WTC11 (cell line): ENCODE measurements at regions not wholly inside any gene's neighbourhood (a gene's known extent, or its start where the extent isn't known, plus 50 kb on each side); places are given as distances from the start of the nearest gene placed in this dataset.
"Not testable (repeated sequence)": the region's sequence is repeated elsewhere in the genome, so short reads cannot be mapped to it uniquely, and the experiment has no call there.

Source experiments
- ATAC-seq: fragments of 200-7000 bp; cut with Tn5 transposase; 2 replicates; pipeline ENCODE4 v1.10.0; 2021; ENCODE audit warnings: mild to moderate bottlenecking, moderate library complexity
- CTCF ChIA-PET: fragments of 300-600 bp; sonication (Branson Sonifier 250); formaldehyde crosslinking; loops from one replicate; lab custom pipeline; 2021; ENCODE audit warnings: antibody characterized with exemption; lab: Charles Lee
- POLR2A ChIA-PET: fragments of 350-600 bp; sonication (Branson Sonifier 250); formaldehyde crosslinking; loops from one replicate; lab custom pipeline; 2021; ENCODE audit warnings: antibody characterized with exemption; lab: Charles Lee
- DNase-seq: peaks from one replicate; pipeline ENCODE4 v3.0.0; 2021; ENCODE audit warnings: low spot score
- H3K27ac Mint-ChIP-seq: 2 replicates; pipeline ENCODE4 v1.8.0; 2021; ENCODE audit warnings: mixed read lengths
- H3K27me3 Mint-ChIP-seq: 2 replicates; pipeline ENCODE4 v1.8.0; 2021; ENCODE audit warnings: low read depth, mild to moderate bottlenecking, moderate library complexity, mixed read lengths
- H3K36me3 Mint-ChIP-seq: 2 replicates; pipeline ENCODE4 v1.8.0; 2021; ENCODE audit warnings: mixed read lengths
- H3K4me1 Mint-ChIP-seq: 2 replicates; pipeline ENCODE4 v1.8.0; 2022; ENCODE audit warnings: mixed read lengths
- H3K4me3 Mint-ChIP-seq: 2 replicates; pipeline ENCODE4 v1.8.0; 2021; ENCODE audit warnings: mild to moderate bottlenecking, moderate library complexity, mixed read lengths
- H3K9me3 Mint-ChIP-seq: 2 replicates; pipeline ENCODE4 v1.8.0; 2021; ENCODE audit warnings: mixed read lengths
- ARID4B ChIP-seq: sonication (generic); formaldehyde crosslinking; IDR thresholded peaks from 2 replicates; pipeline ENCODE4 v1.8.0; 2023; ENCODE audit warnings: missing genetic modification reagents, mild to moderate bottlenecking, borderline replicate concordance
- CBFB ChIP-seq: sonication (generic); formaldehyde crosslinking; IDR thresholded peaks from 2 replicates; pipeline ENCODE4 v1.8.1; 2022; ENCODE audit warnings: mild to moderate bottlenecking, low read depth, missing genetic modification reagents
- E2F4 ChIP-seq: sonication (generic); formaldehyde crosslinking; IDR thresholded peaks from 2 replicates; pipeline ENCODE4 v1.8.1; 2022; ENCODE audit warnings: low read depth, mild to moderate bottlenecking, moderate library complexity, missing genetic modification reagents, borderline replicate concordance
- ESRRA ChIP-seq: sonication (generic); formaldehyde crosslinking; IDR thresholded peaks from 2 replicates; pipeline ENCODE4 v1.8.1; 2022; ENCODE audit warnings: mild to moderate bottlenecking, missing genetic modification reagents, borderline replicate concordance
- FOXP4 ChIP-seq: sonication (generic); formaldehyde crosslinking; IDR thresholded peaks from 2 replicates; pipeline ENCODE4 v1.8.0; 2022; ENCODE audit warnings: mild to moderate bottlenecking, missing genetic modification reagents
- KAT7 ChIP-seq: sonication (generic); formaldehyde crosslinking; IDR thresholded peaks from 2 replicates; pipeline ENCODE4 v1.8.1; 2023; ENCODE audit warnings: missing genetic modification reagents, mild to moderate bottlenecking, borderline replicate concordance
- MXD4 ChIP-seq: fragments of 250-450 bp; sonication (Bioruptor Pico); IDR thresholded peaks from 2 replicates; pipeline ENCODE4 v1.8.0; 2021; ENCODE audit warnings: mild to moderate bottlenecking, moderate library complexity, borderline replicate concordance
- USF1 ChIP-seq: sonication (generic); formaldehyde crosslinking; IDR thresholded peaks from 2 replicates; pipeline ENCODE4 v1.8.0; 2022; ENCODE audit warnings: mild to moderate bottlenecking, missing genetic modification reagents
- ZNF219 ChIP-seq: sonication (generic); formaldehyde crosslinking; IDR thresholded peaks from 2 replicates; pipeline ENCODE4 v1.8.0; 2023; ENCODE audit warnings: missing genetic modification reagents, mild to moderate bottlenecking, borderline replicate concordance
- ZNF232 ChIP-seq: sonication (generic); formaldehyde crosslinking; IDR thresholded peaks from 2 replicates; pipeline ENCODE4 v1.8.0; 2022; ENCODE audit warnings: mild to moderate bottlenecking, missing genetic modification reagents
- ZNF396 ChIP-seq: fragments of 250-450 bp; sonication (Bioruptor Pico); IDR thresholded peaks from 2 replicates; pipeline ENCODE4 v1.8.0; 2021; ENCODE audit warnings: mild to moderate bottlenecking, moderate library complexity, borderline replicate concordance
- ZNF671 ChIP-seq: fragments of 250-450 bp; sonication (Bioruptor Pico); IDR thresholded peaks from 2 replicates; pipeline ENCODE4 v1.8.0; 2021; ENCODE audit warnings: mild to moderate bottlenecking
- ZSCAN18 ChIP-seq: fragments of 250-450 bp; sonication (Bioruptor Pico); IDR thresholded peaks from 2 replicates; pipeline ENCODE4 v2.1.2; 2022; ENCODE audit warnings: mild to moderate bottlenecking, moderate library complexity

GRCh38 chr2:16088802-16089112, 148.4 kb downstream of the MYCN start (continued):
- TF ChIP-seq ESRRA (CRISPR knock-in tag) (no peak), ZNF219 (CRISPR knock-in tag) (no peak), FOXP4 (CRISPR knock-in tag) (no peak), ZSCAN18 (CRISPR knock-in tag) (no peak), USF1 (CRISPR knock-in tag) (no peak), E2F4 (CRISPR knock-in tag) (no peak), MXD4 (CRISPR knock-in tag) (no peak)

GRCh38 chr2:16088035-16088801, 147.9 kb downstream of the MYCN start:
- no peaks in the 10 kb centered on the region; the same call in 1 of the 2 replicates for H3K27me3 Mint-ChIP-seq
- no peaks in the 10 kb centered on the region for H3K9me3 Mint-ChIP-seq
- ChIA-PET CTCF (interaction anchor here (1.1 kb wide), 1 partner anchor 437 kb away, joined by 3 read pairs; no protein-coding TSS in a partner anchor), POLR2A (interaction anchor here (0.6 to 0.7 kb wide), 2 partner anchors 12 to 121 kb away, joined by 3 to 8 read pairs; no protein-coding TSS in a partner anchor)
- TF ChIP-seq ZNF232 (CRISPR knock-in tag), result no peak
- TF ChIP-seq ZNF396 (CRISPR knock-in tag), result no peak
- TF ChIP-seq CBFB (CRISPR knock-in tag), result no peak
- no peaks in the 10 kb centered on the region for H3K36me3 Mint-ChIP-seq
- H3K4me3 Mint-ChIP-seq, result no peak overlapping the region
- DNase-seq (no peak), ATAC-seq (no peak)
- peaks cover 17% of the 10 kb centered on the region for H3K4me1 Mint-ChIP-seq
- no peak overlapping the region for H3K27ac Mint-ChIP-seq

GRCh38 chr2:16086136-16086535, 145.8 kb downstream of the MYCN start:
- H3K27me3 Mint-ChIP-seq, H3K36me3 Mint-ChIP-seq, H3K27ac Mint-ChIP-seq, H3K9me3 Mint-ChIP-seq, ATAC-seq, DNase-seq, H3K4me3 Mint-ChIP-seq, POLR2A ChIA-PET: not testable (repeated sequence)
- CTCF ChIA-PET, result interaction anchor here (1.3 kb wide), 1 partner anchor 52 kb away, joined by 3 read pairs; no protein-coding TSS in a partner anchor
- peaks cover 23% of the 10 kb centered on the region for H3K4me1 Mint-ChIP-seq

GRCh38 chr2:16085073-16085472, 144.7 kb downstream of the MYCN start:
- ChIA-PET CTCF (no interaction called here), POLR2A (no interaction called here)
- no peak for TF ChIP-seq ZNF671 (CRISPR knock-in tag)
- no peak for TF ChIP-seq ARID4B
- TF ChIP-seq KAT7 (CRISPR knock-in tag), result no peak
- TF ChIP-seq ESRRA (CRISPR knock-in tag), result no peak
- ATAC-seq (no peak), DNase-seq (no peak)
- H3K36me3 Mint-ChIP-seq, result no peaks in the 10 kb centered on the region
- no peak overlapping the region for H3K4me3 Mint-ChIP-seq
- peaks cover 29% of the 10 kb centered on the region for H3K4me1 Mint-ChIP-seq
- H3K27me3 Mint-ChIP-seq, result no peaks in the 10 kb centered on the region; the same call in 1 of the 2 replicates
- H3K27ac Mint-ChIP-seq, result no peak overlapping the region
- H3K9me3 Mint-ChIP-seq, result no peaks in the 10 kb centered on the region
